Upper lobe of right lung (tissue), 1 donor: ENCODE measurements at regions not wholly inside any gene's neighbourhood (a gene's known extent, or its start where the extent isn't known, plus 50 kb on each side); places are given as distances from the start of the nearest gene placed in this dataset.
"Not testable (repeated sequence)": the region's sequence is repeated elsewhere in the genome, so short reads cannot be mapped to it uniquely, and the experiment has no call there.

Experiments used
- ATAC-seq: fragments of 200-7000 bp; cut with Tn5 transposase; one replicate; pipeline ENCODE4 v1.9.1; 2020; ENCODE audit warnings: mild to moderate bottlenecking, moderate library complexity
- DNase-seq: peaks from one replicate; pipeline ENCODE4 v3.0.0-alpha.2; 2020
- H3K27ac ChIP-seq: fragments of 200-600 bp; one replicate; pipeline ENCODE4 v1.8.0; 2022
- H3K27me3 ChIP-seq: fragments of 200-600 bp; one replicate; pipeline ENCODE4 v1.8.0; 2022; ENCODE audit warnings: mild to moderate bottlenecking
- H3K36me3 ChIP-seq: fragments of 200-600 bp; one replicate; pipeline ENCODE4 v1.8.0; 2022
- H3K4me1 ChIP-seq: fragments of 200-600 bp; one replicate; pipeline ENCODE4 v1.8.0; 2022
- H3K4me3 ChIP-seq: fragments of 200-600 bp; one replicate; pipeline ENCODE4 v1.8.0; 2022; ENCODE audit warnings: mild to moderate bottlenecking
- H3K9me3 ChIP-seq: fragments of 200-600 bp; one replicate; pipeline ENCODE4 v1.8.0; 2022
- CTCF ChIP-seq: fragments of 200-600 bp; IDR thresholded peaks from one replicate; pipeline ENCODE4 v1.8.0; 2022; ENCODE audit warnings: antibody characterized with exemption
- intact Hi-C: fragments of 100-400 bp; cut with DNase I; formaldehyde crosslinking; loops from one replicate; pipeline ENCODE4 v1.11.0; 2022
- donor health status: DM: no; HTN: yes; CAD: no; lungs with severe emphysema.

GRCh38 chr10:53491774-53492173 is 719.2 kb upstream of the MBL2 start:
- H3K27me3 ChIP-seq: no peaks in the 10 kb centered on the region
- intact Hi-C loops: no loop called here
- H3K27ac ChIP-seq: no peak overlapping the region
- no peak for TF ChIP-seq CTCF
- no peaks in the 10 kb centered on the region for H3K36me3 ChIP-seq
- ATAC-seq (no peak), DNase-seq (no peak)
- H3K4me3 ChIP-seq: no peak overlapping the region
- no peaks in the 10 kb centered on the region for H3K9me3 ChIP-seq
- H3K4me1 ChIP-seq: no peaks in the 10 kb centered on the region

- Histone ChIP-seq H3K9me3 (no peaks in the 10 kb centered on the region), H3K4me3 (no peak overlapping the region), H3K27ac (no peak overlapping the region), H3K27me3 (no peaks in the 10 kb centered on the region), H3K4me1 (no peaks in the 10 kb centered on the region), H3K36me3 (no peaks in the 10 kb centered on the region)
- intact Hi-C loops: no loop called here
- ATAC-seq (no peak), DNase-seq (no peak)
- TF ChIP-seq CTCF: no peak
These were observed 718.0 kb upstream of the MBL2 start for GRCh38 chr10:53490553-53490952.

- no peaks in the 10 kb centered on the region for H3K9me3 ChIP-seq
- no peak for DNase-seq
- no peak overlapping the region for H3K4me3 ChIP-seq
- no peaks in the 10 kb centered on the region for H3K4me1 ChIP-seq
- H3K36me3 ChIP-seq: no peaks in the 10 kb centered on the region
- no peak overlapping the region for H3K27ac ChIP-seq
- H3K27me3 ChIP-seq: no peaks in the 10 kb centered on the region
- no peak for ATAC-seq
- intact Hi-C loops: no loop called here
- TF ChIP-seq CTCF: no peak
These were observed 717.0 kb upstream of the MBL2 start for GRCh38 chr10:53489335-53490182.

- Histone ChIP-seq H3K27me3 (no peaks in the 10 kb centered on the region), H3K27ac (no peak overlapping the region), H3K4me3 (no peak overlapping the region), H3K4me1 (no peaks in the 10 kb centered on the region), H3K9me3 (no peaks in the 10 kb centered on the region), H3K36me3 (no peaks in the 10 kb centered on the region)
- intact Hi-C loops: no loop called here
- DNase-seq (no peak), ATAC-seq (no peak)
- TF ChIP-seq CTCF: no peak
These were observed 714.7 kb upstream of the MBL2 start for GRCh38 chr10:53487019-53487983.

GRCh38 chr10:53485422-53485821 is 712.8 kb upstream of the MBL2 start:
- H3K36me3 ChIP-seq, ATAC-seq, H3K4me3 ChIP-seq, H3K27ac ChIP-seq, DNase-seq, intact Hi-C loops, H3K27me3 ChIP-seq, H3K9me3 ChIP-seq, H3K4me1 ChIP-seq: not testable (repeated sequence)

- Histone ChIP-seq H3K27me3 (no peaks in the 10 kb centered on the region), H3K36me3 (no peaks in the 10 kb centered on the region), H3K27ac (no peak overlapping the region), H3K4me3 (no peak overlapping the region), H3K9me3 (no peaks in the 10 kb centered on the region), H3K4me1 (no peaks in the 10 kb centered on the region)
- intact Hi-C loops: no loop called here
- no peak for TF ChIP-seq CTCF
- no peak for DNase-seq
- ATAC-seq: no peak
These were observed 706.8 kb upstream of the MBL2 start for GRCh38 chr10:53479365-53479764.
